Ascending aorta (tissue), 2 donors: ENCODE measurements at regions not wholly inside any gene's neighbourhood (a gene's known extent, or its start where the extent isn't known, plus 50 kb on each side); places are given as distances from the start of the nearest gene placed in this dataset.

Experiments used
- DNase-seq, 2 donors: peaks; one replicate each; pipeline ENCODE4 v3.0.0-alpha.2; 2019; ENCODE audit warnings: low spot score in 2 of 2
- H3K27ac ChIP-seq, 2 donors: fragments of 200-600 bp; sonication (generic); one replicate each; pipeline ENCODE4 v1.5.1; 2016 to 2017; ENCODE audit warnings: mild to moderate bottlenecking in 1 of 2
- H3K27me3 ChIP-seq: fragments of 200-600 bp; sonication (generic); one replicate; pipeline ENCODE4 v1.5.1; 2017
- H3K36me3 ChIP-seq, 2 donors: fragments of 200-600 bp; sonication (generic); one replicate each; pipeline ENCODE4 v1.5.1; 2016
- H3K4me1 ChIP-seq, 2 donors: fragments of 200-600 bp; sonication (generic); one replicate each; pipeline ENCODE4 v1.5.1; 2016 to 2017; ENCODE audit warnings: mild to moderate bottlenecking in 1 of 2
- H3K4me3 ChIP-seq, 2 donors: fragments of 200-600 bp; sonication (generic); one replicate each; pipeline ENCODE4 v1.5.1; 2016 to 2017; ENCODE audit warnings: mild to moderate bottlenecking in 1 of 2
- H3K9me3 ChIP-seq, 2 donors: fragments of 200-600 bp; sonication (generic); one replicate each; pipeline ENCODE4 v1.5.1; 2016
- intact Hi-C: fragments of 100-400 bp; cut with DNase I; formaldehyde crosslinking; loops from one replicate; pipeline ENCODE4 v1.15.1; 2023
- TF ChIP-seq, protein P1 (sequence below), 3 experiments: fragments of 200-600 bp in 2 of 3; fragments of 450-650 bp in 1 of 3; sonication (generic) in 2 of 3; IDR thresholded peaks; one replicate each; pipeline ENCODE4 v1.5.1; 2016 to 2019; ENCODE audit warnings: antibody characterized with exemption in 3 of 3, mild to moderate bottlenecking in 1 of 3, moderate library complexity in 1 of 3

DNA sequence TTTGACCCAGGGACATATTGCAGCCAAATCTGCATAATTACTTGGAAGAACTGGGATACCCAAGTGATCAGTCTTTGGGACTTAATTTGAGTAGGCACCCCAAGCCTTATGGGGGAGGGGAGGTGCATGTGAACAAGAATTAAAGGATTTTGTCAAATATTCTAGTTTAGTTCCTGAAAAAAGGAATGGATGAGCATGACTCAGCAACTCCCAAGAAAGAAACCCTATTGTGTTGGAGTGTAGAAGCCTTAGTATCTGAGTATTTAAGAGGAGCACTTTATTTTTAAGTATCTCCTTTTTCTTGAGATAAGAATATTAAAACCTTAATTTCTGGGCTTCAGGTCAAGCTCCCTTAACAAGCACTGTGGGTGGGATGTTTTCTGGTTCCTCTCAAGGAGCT lies 222.4 kb downstream of the CD47 start:
- no peaks in the 10 kb centered on the region for H3K27me3 ChIP-seq
- DNase-seq: no peak
- TF ChIP-seq, protein P1, sequence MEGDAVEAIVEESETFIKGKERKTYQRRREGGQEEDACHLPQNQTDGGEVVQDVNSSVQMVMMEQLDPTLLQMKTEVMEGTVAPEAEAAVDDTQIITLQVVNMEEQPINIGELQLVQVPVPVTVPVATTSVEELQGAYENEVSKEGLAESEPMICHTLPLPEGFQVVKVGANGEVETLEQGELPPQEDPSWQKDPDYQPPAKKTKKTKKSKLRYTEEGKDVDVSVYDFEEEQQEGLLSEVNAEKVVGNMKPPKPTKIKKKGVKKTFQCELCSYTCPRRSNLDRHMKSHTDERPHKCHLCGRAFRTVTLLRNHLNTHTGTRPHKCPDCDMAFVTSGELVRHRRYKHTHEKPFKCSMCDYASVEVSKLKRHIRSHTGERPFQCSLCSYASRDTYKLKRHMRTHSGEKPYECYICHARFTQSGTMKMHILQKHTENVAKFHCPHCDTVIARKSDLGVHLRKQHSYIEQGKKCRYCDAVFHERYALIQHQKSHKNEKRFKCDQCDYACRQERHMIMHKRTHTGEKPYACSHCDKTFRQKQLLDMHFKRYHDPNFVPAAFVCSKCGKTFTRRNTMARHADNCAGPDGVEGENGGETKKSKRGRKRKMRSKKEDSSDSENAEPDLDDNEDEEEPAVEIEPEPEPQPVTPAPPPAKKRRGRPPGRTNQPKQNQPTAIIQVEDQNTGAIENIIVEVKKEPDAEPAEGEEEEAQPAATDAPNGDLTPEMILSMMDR (IDR thresholded peaks at IDR 0.05): no peak
- H3K4me1 ChIP-seq: no peaks in the 10 kb centered on the region
- H3K36me3 ChIP-seq: no peaks in the 10 kb centered on the region
- intact Hi-C loops: no loop called here
- peaks cover 0 to 3% of the 10 kb centered on the region in 2 donors for H3K9me3 ChIP-seq
- no peak overlapping the region for H3K4me3 ChIP-seq
- H3K27ac ChIP-seq: no peak overlapping the region

DNA sequence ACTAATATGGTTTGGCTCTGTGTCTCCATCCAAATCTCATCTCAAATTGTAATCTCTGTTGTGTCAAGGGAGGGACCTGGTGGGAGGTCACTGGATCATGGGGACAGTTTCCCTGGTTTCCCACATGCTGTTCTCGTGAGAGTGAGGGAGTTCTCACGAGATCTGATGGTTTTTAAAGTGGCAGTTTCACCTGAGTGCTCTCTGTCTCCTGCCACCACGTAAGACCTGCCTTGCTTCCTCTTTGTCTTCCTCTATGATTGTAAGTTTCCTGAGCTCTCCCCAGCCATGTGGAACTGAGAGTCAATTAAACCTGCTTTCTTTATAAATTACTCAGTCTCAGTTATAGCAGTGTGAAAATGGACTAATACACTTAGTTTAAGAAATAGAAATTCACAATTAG lies 228.9 kb downstream of the CD47 start:
- DNase-seq: no peak
- no peak overlapping the region for H3K4me3 ChIP-seq
- no peaks in the 10 kb centered on the region for H3K36me3 ChIP-seq
- no peaks in the 10 kb centered on the region for H3K9me3 ChIP-seq
- intact Hi-C loops: no loop called here
- H3K27ac ChIP-seq: no peak overlapping the region
- H3K4me1 ChIP-seq: no peaks in the 10 kb centered on the region
- H3K27me3 ChIP-seq: no peaks in the 10 kb centered on the region
- TF ChIP-seq, protein P1 (IDR thresholded peaks at IDR 0.05): no peak

DNA sequence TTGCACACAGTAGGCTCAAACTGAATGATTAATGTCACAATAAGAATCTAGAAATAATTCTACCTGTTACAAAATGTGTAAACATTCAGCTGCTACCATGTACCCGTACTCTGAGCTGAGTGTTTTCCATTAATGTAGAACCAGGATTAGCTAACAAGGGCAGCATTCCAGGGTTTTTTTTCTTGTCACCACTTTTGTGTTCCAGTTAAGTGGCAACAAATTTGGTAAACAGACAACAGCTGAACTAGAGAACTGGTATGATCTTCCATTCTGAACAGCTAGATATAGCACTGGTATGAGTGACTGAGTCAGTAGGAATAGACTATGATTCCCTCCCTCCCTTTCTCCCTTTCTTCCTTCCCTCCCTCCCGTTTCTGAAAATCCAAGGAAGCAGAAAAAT lies 229.4 kb downstream of the CD47 start:
- no peaks in the 10 kb centered on the region for H3K4me1 ChIP-seq
- TF ChIP-seq, protein P1 (IDR thresholded peaks at IDR 0.05): no peak
- H3K27me3 ChIP-seq: no peaks in the 10 kb centered on the region
- no peaks in the 10 kb centered on the region for H3K36me3 ChIP-seq
- no peaks in the 10 kb centered on the region for H3K9me3 ChIP-seq
- no peak overlapping the region for H3K4me3 ChIP-seq
- H3K27ac ChIP-seq: no peak overlapping the region
- DNase-seq: no peak
- intact Hi-C loops: no loop called here
